ENCODE measurements at regions not wholly inside any gene's neighbourhood (a gene's known extent, or its start where the extent isn't known, plus 50 kb on each side); places are given as distances from the start of the nearest gene placed in this dataset.
"Not testable (repeated sequence)": the region's sequence is repeated elsewhere in the genome, so short reads cannot be mapped to it uniquely, and the experiment has no call there.

DNA sequence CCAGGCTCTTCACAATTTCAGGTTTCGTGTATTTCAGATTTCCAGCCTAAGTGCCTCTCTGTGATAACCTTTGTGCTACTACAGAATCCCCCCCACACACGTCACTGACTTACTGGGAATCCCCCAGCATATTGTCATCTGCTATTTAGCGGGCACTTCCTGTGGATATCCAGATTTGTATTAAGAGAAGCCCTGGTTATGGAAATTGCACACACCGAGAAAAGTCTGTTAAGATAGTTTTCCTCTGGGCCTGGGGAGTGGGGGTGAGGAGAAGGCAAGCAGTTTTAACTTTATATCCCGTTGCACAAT is 269.9 kb downstream of the MED10 start:
- no peak overlapping the region for H3K4me3 ChIP-seq (ENCODE audit: control insufficient read depth, low read depth, low read length)
- no peak for DNase-seq (ENCODE audit: low read depth)
- TF ChIP-seq, protein P1, sequence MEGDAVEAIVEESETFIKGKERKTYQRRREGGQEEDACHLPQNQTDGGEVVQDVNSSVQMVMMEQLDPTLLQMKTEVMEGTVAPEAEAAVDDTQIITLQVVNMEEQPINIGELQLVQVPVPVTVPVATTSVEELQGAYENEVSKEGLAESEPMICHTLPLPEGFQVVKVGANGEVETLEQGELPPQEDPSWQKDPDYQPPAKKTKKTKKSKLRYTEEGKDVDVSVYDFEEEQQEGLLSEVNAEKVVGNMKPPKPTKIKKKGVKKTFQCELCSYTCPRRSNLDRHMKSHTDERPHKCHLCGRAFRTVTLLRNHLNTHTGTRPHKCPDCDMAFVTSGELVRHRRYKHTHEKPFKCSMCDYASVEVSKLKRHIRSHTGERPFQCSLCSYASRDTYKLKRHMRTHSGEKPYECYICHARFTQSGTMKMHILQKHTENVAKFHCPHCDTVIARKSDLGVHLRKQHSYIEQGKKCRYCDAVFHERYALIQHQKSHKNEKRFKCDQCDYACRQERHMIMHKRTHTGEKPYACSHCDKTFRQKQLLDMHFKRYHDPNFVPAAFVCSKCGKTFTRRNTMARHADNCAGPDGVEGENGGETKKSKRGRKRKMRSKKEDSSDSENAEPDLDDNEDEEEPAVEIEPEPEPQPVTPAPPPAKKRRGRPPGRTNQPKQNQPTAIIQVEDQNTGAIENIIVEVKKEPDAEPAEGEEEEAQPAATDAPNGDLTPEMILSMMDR (IDR thresholded peaks at IDR 0.05; ENCODE audit: control insufficient read depth, insufficient read depth, low read depth, low read length, missing control alignments) = no peak

DNA sequence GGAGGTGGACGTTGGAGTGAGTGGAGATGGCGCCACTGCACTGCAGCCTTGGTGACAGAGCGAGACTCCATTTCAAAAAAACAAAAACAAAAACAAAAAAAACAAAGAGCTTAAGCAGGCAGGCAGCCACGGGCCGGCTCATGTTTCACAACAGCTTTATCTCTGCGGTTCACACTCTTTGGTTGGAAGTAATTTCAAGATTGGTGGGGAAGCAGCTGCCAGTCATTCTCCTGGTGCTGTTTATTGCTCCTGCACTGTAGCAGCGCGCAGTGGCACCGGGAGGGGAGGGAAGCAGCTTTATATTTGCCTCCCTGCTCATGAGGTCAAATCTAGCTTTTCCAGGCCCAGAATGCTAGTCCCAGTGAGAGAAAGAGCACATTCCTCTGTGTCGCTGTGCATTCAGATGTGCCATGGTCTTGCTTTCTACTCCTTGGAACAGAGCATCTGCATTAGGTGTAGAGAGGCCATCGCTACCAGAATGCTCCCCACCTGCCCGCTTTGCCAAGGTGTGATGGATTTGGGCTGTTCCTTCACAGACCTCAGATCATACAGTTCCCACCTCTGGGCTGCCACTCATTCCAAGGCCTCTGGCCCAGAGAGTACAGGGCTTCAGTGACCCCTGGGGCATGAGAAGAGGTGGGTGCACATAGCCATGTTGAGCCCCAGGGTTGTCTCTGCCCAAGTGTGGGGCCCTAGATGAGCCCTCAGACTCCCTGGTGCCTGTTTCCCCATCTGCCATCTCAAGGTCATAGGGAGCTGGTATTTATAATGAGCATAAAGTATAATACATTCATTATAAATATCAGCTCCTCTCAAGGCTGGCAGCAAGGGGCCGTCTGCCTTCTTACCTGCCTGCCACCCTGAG is 270.4 kb downstream of the MED10 start:
- no peak for DNase-seq (ENCODE audit: low read depth)
- no peak overlapping the region for H3K4me3 ChIP-seq (ENCODE audit: control insufficient read depth, low read depth, low read length)
- TF ChIP-seq, protein P1 (IDR thresholded peaks at IDR 0.05; ENCODE audit: control insufficient read depth, insufficient read depth, low read depth, low read length, missing control alignments) = no peak

DNA sequence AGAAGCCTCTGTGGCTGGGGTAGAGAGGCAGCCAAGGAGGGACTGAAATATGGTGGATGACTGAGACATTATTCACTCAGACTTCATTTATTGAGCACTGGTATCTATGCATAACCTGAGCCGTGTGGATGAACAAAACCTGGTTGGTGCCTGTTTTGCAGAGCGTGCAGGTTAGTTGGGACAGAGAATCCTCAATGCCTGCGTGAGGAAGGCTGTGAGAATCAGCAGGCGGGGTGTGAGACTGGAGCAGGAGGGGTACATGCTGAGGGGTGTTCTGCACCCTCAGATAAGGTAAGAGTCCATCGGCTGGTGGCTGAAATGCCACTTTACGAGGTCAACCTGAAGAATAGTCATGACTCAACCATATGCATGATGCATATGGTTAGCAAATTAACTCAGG is 271.6 kb downstream of the MED10 start:
- H3K4me3 ChIP-seq (ENCODE audit: control insufficient read depth, low read depth, low read length) = no peak overlapping the region
- TF ChIP-seq, protein P1 (IDR thresholded peaks at IDR 0.05; ENCODE audit: control insufficient read depth, insufficient read depth, low read depth, low read length, missing control alignments) = no peak
- no peak for DNase-seq (ENCODE audit: low read depth)

DNA sequence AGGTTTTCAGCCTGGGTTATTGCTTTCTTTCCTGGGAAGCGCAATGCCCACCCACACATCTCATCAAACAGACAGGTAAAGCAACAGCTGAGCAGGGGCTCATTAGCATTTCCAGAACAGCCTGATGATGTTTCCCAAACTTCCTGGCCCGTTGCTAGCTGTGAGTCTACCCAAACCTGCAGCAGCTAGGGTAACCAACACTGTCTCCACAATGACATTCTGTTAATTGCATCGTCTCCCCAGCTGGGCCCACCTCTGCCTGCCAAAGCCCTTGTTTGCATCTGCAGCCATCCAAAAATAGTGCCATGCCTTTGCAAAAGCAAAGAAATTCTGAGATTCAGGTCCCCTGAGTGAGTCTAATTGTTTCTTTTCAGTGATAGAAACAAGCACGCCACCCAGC is 273.0 kb downstream of the MED10 start:
- TF ChIP-seq, protein P1 (IDR thresholded peaks at IDR 0.05; ENCODE audit: control insufficient read depth, insufficient read depth, low read depth, low read length, missing control alignments) = no peak
- no peak overlapping the region for H3K4me3 ChIP-seq (ENCODE audit: control insufficient read depth, low read depth, low read length)
- DNase-seq (ENCODE audit: low read depth) = no peak

DNA sequence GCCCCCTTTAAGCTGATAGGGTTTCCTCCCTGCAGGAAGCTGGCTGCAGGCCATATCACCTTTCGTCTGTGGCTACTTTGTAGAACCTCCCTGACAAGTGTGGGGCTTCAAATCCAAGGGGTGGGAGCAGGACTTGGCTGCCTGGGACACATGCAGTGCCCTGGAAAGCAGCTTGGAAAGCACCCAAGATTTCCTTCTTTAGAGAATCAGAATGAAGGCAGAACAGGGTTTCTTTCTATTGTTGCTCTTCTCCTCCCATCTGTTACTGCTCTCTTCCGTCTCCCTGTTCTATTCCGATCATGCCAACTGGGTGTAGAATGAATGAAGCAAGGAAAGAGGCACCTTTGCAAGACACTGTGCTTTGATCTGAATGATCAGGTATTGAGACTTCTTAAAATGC is 282.2 kb downstream of the MED10 start:
- no peak overlapping the region for H3K4me3 ChIP-seq (ENCODE audit: control insufficient read depth, low read depth, low read length)
- TF ChIP-seq, protein P1 (IDR thresholded peaks at IDR 0.05; ENCODE audit: control insufficient read depth, insufficient read depth, low read depth, low read length, missing control alignments) = no peak
- DNase-seq (ENCODE audit: low read depth) = no peak

DNA sequence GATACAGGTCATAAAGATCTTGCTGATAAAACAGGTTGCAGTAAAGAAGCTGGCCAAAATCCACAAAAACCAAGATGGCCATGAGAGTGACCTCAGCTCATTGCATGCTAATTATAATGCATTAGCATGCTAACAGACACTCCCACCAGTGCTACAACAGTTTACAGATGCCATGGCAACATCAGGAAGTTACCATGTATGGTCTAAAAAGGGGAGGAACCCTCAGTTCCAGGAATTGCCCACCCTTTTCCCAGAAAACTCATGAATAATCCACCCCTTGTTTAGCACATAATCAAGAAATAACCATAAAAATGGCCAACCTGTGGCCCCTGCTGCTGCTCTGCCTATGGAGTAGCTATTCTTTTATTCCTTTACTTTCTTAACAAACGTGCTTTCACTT is 284.2 kb downstream of the MED10 start:
- DNase-seq (ENCODE audit: low read depth); H3K4me3 ChIP-seq (ENCODE audit: control insufficient read depth, low read depth, low read length): not testable (repeated sequence)

DNA sequence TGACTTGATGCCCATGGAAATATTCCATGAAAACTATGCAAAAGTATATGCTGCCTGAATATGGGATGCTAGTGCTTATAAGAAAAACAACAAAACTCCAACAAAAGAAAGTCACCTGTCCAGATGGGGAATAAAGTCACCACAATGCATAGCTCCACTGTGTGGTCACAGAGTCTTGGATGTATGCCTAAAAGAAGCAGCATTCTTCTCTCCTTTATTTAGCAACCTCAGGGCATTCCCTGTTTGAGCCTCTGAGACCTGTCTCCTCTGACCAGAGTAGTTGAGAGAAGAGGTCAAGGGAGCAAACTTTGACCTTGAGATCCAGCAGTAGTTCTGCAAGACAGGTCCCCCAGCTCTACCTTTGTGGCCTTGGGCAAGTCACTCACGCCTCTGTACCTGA is 287.5 kb downstream of the MED10 start:
- no peak for DNase-seq (ENCODE audit: low read depth)
- H3K4me3 ChIP-seq (ENCODE audit: control insufficient read depth, low read depth, low read length) = no peak overlapping the region
- TF ChIP-seq, protein P1 (IDR thresholded peaks at IDR 0.05; ENCODE audit: control insufficient read depth, insufficient read depth, low read depth, low read length, missing control alignments) = no peak

Measured in AG09309 (cell line).